ENCODE measurements at regions not wholly inside any gene's neighbourhood (a gene's known extent, or its start where the extent isn't known, plus 50 kb on each side); places are given as distances from the start of the nearest gene placed in this dataset.
A peak's percentile ranks its signal among the peaks of the same experiment; 100 is the strongest.

GRCh38 chr22:48173061-48173772 is 1410.8 kb downstream of the TBC1D22A start:
- H3K18ac ChIP-seq (ENCODE audit: low read length), result no peak overlapping the region
- H4K8ac ChIP-seq (ENCODE audit: low read depth, low read length), result no peak overlapping the region
- H3K79me1 ChIP-seq (ENCODE audit: low read depth, low read length), result no peaks in the 10 kb centered on the region
- H3K36me3 ChIP-seq (replicated peaks in 1 of 2; ENCODE audit: control insufficient read depth in 2 of 2, insufficient read depth in 2 of 2, low read length in 2 of 2), result no peaks in the 10 kb centered on the region
- no peaks in the 10 kb centered on the region for H3K27me3 ChIP-seq (ENCODE audit: control insufficient read depth in 3 of 3, insufficient read depth in 3 of 3, low read depth in 1 of 3, low read length in 3 of 3)
- H2BK15ac ChIP-seq (ENCODE audit: low read length), result no peak overlapping the region
- no peak overlapping the region for H2AFZ ChIP-seq (ENCODE audit: low read length)
- no peaks in the 10 kb centered on the region for H3K4me1 ChIP-seq (ENCODE audit: control insufficient read depth in 2 of 2, insufficient read depth in 1 of 2, low read depth in 1 of 2, low read length in 2 of 2)
- DNase-seq (ENCODE audit: low spot score), result no peak
- no peak overlapping the region for H2BK12ac ChIP-seq (ENCODE audit: low read length)
- no peak overlapping the region for H3K14ac ChIP-seq (ENCODE audit: low read length)
- no peak overlapping the region for H2AK5ac ChIP-seq (ENCODE audit: low read depth, low read length)
- no peak overlapping the region for H3K9ac ChIP-seq (ENCODE audit: low read depth, low read length, poor library complexity)
- no peak overlapping the region for H3K4ac ChIP-seq (ENCODE audit: low read length)
- no peak overlapping the region for H3K23ac ChIP-seq (ENCODE audit: low read depth, low read length, poor library complexity)
- H4K91ac ChIP-seq (ENCODE audit: low read depth, low read length, poor library complexity), result no peak overlapping the region
- H3K4me2 ChIP-seq (ENCODE audit: insufficient read depth, low read length, poor library complexity, severe bottlenecking), result no peak overlapping the region
- no peak overlapping the region for H3K4me3 ChIP-seq (ENCODE audit: low read length in 2 of 2)
- no peak overlapping the region for H2BK5ac ChIP-seq (ENCODE audit: low read length)
- no CpG with 5 or more reads among the region's 19 CpGs for WGBS, 2 donors (ENCODE audit: extremely low coverage in 2 of 2, insufficient read length in 2 of 2, insufficient replicate concordance in 1 of 2)
- H3K9me3 ChIP-seq (replicated peaks in 1 of 2; ENCODE audit: control insufficient read depth in 2 of 2, insufficient read depth in 1 of 2, low read depth in 1 of 2, low read length in 2 of 2), result no peaks in the 10 kb centered on the region
- H3K27ac ChIP-seq (replicated peaks; ENCODE audit: low read length), result no peak overlapping the region
- H2BK120ac ChIP-seq (ENCODE audit: low read depth, low read length), result no peak overlapping the region

- Histone ChIP-seq H2AK5ac (ENCODE audit: low read depth, low read length) (no peak overlapping the region), H2BK120ac (ENCODE audit: low read depth, low read length) (no peak overlapping the region), H3K4ac (ENCODE audit: low read length) (no peak overlapping the region), H3K18ac (ENCODE audit: low read length) (peak overlapping the region; percentile 21), H3K4me3 (ENCODE audit: low read length in 2 of 2) (no peak overlapping the region), H2AFZ (ENCODE audit: low read length) (no peak overlapping the region), H3K23ac (ENCODE audit: low read depth, low read length, poor library complexity) (peak overlapping the region; percentile 61), H4K8ac (ENCODE audit: low read depth, low read length) (no peak overlapping the region), H4K91ac (ENCODE audit: low read depth, low read length, poor library complexity) (no peak overlapping the region), H3K27ac (replicated peaks; ENCODE audit: low read length) (no peak overlapping the region), H3K4me2 (ENCODE audit: insufficient read depth, low read length, poor library complexity, severe bottlenecking) (no peak overlapping the region), H2BK12ac (ENCODE audit: low read length) (no peak overlapping the region), H2BK5ac (ENCODE audit: low read length) (peak overlapping the region; percentile 4), H3K27me3 (ENCODE audit: control insufficient read depth in 3 of 3, insufficient read depth in 3 of 3, low read depth in 1 of 3, low read length in 3 of 3) (no peaks in the 10 kb centered on the region), H2BK15ac (ENCODE audit: low read length) (no peak overlapping the region), H3K4me1 (ENCODE audit: control insufficient read depth in 2 of 2, insufficient read depth in 1 of 2, low read depth in 1 of 2, low read length in 2 of 2) (no peaks in the 10 kb centered on the region), H3K9ac (ENCODE audit: low read depth, low read length, poor library complexity) (no peak overlapping the region), H3K9me3 (replicated peaks in 1 of 2; ENCODE audit: control insufficient read depth in 2 of 2, insufficient read depth in 1 of 2, low read depth in 1 of 2, low read length in 2 of 2) (no peaks in the 10 kb centered on the region), H3K14ac (ENCODE audit: low read length) (peak overlapping the region; percentile 23), H3K36me3 (replicated peaks in 1 of 2; ENCODE audit: control insufficient read depth in 2 of 2, insufficient read depth in 2 of 2, low read length in 2 of 2) (no peaks in the 10 kb centered on the region), H3K79me1 (ENCODE audit: low read depth, low read length) (no peaks in the 10 kb centered on the region)
- no CpG with 5 or more reads among the region's 7 CpGs for WGBS, 2 donors (ENCODE audit: extremely low coverage in 2 of 2, insufficient read length in 2 of 2, insufficient replicate concordance in 1 of 2)
- no peak for DNase-seq (ENCODE audit: low spot score)
Observed at GRCh38 chr22:48171271-48171691, 1408.8 kb downstream of the TBC1D22A start.

GRCh38 chr22:48169227-48169626 is 1406.8 kb downstream of the TBC1D22A start:
- Histone ChIP-seq H3K4ac (ENCODE audit: low read length) (no peak overlapping the region), H2BK12ac (ENCODE audit: low read length) (no peak overlapping the region), H3K18ac (ENCODE audit: low read length) (no peak overlapping the region), H2BK15ac (ENCODE audit: low read length) (no peak overlapping the region), H2BK120ac (ENCODE audit: low read depth, low read length) (no peak overlapping the region), H3K4me2 (ENCODE audit: insufficient read depth, low read length, poor library complexity, severe bottlenecking) (no peak overlapping the region), H3K23ac (ENCODE audit: low read depth, low read length, poor library complexity) (no peak overlapping the region), H2AFZ (ENCODE audit: low read length) (no peak overlapping the region), H3K9me3 (replicated peaks in 1 of 2; ENCODE audit: control insufficient read depth in 2 of 2, insufficient read depth in 1 of 2, low read depth in 1 of 2, low read length in 2 of 2) (no peaks in the 10 kb centered on the region), H3K79me1 (ENCODE audit: low read depth, low read length) (no peaks in the 10 kb centered on the region), H3K27me3 (ENCODE audit: control insufficient read depth in 3 of 3, insufficient read depth in 3 of 3, low read depth in 1 of 3, low read length in 3 of 3) (no peaks in the 10 kb centered on the region), H3K4me3 (ENCODE audit: low read length in 2 of 2) (no peak overlapping the region), H3K27ac (replicated peaks; ENCODE audit: low read length) (no peak overlapping the region), H2AK5ac (ENCODE audit: low read depth, low read length) (no peak overlapping the region), H4K91ac (ENCODE audit: low read depth, low read length, poor library complexity) (no peak overlapping the region), H2BK5ac (ENCODE audit: low read length) (no peak overlapping the region), H4K8ac (ENCODE audit: low read depth, low read length) (no peak overlapping the region), H3K14ac (ENCODE audit: low read length) (no peak overlapping the region), H3K4me1 (ENCODE audit: control insufficient read depth in 2 of 2, insufficient read depth in 1 of 2, low read depth in 1 of 2, low read length in 2 of 2) (no peaks in the 10 kb centered on the region), H3K9ac (ENCODE audit: low read depth, low read length, poor library complexity) (no peak overlapping the region), H3K36me3 (replicated peaks in 1 of 2; ENCODE audit: control insufficient read depth in 2 of 2, insufficient read depth in 2 of 2, low read length in 2 of 2) (no peaks in the 10 kb centered on the region)
- no peak for DNase-seq (ENCODE audit: low spot score)
- WGBS, 2 donors (ENCODE audit: extremely low coverage in 2 of 2, insufficient read length in 2 of 2, insufficient replicate concordance in 1 of 2), result no CpG with 5 or more reads among the region's 4 CpGs

- Histone ChIP-seq H3K9me3 (replicated peaks in 1 of 2; ENCODE audit: control insufficient read depth in 2 of 2, insufficient read depth in 1 of 2, low read depth in 1 of 2, low read length in 2 of 2) (no peaks in the 10 kb centered on the region), H3K18ac (ENCODE audit: low read length) (no peak overlapping the region), H3K4me1 (ENCODE audit: control insufficient read depth in 2 of 2, insufficient read depth in 1 of 2, low read depth in 1 of 2, low read length in 2 of 2) (no peaks in the 10 kb centered on the region), H4K8ac (ENCODE audit: low read depth, low read length) (no peak overlapping the region), H3K23ac (ENCODE audit: low read depth, low read length, poor library complexity) (no peak overlapping the region), H2BK120ac (ENCODE audit: low read depth, low read length) (no peak overlapping the region), H3K4ac (ENCODE audit: low read length) (no peak overlapping the region), H2BK5ac (ENCODE audit: low read length) (no peak overlapping the region), H3K79me1 (ENCODE audit: low read depth, low read length) (no peaks in the 10 kb centered on the region), H3K27me3 (ENCODE audit: control insufficient read depth in 3 of 3, insufficient read depth in 3 of 3, low read depth in 1 of 3, low read length in 3 of 3) (no peaks in the 10 kb centered on the region), H2BK15ac (ENCODE audit: low read length) (no peak overlapping the region), H3K27ac (replicated peaks; ENCODE audit: low read length) (no peak overlapping the region), H3K9ac (ENCODE audit: low read depth, low read length, poor library complexity) (no peak overlapping the region), H3K36me3 (replicated peaks in 1 of 2; ENCODE audit: control insufficient read depth in 2 of 2, insufficient read depth in 2 of 2, low read length in 2 of 2) (no peaks in the 10 kb centered on the region), H2AK5ac (ENCODE audit: low read depth, low read length) (no peak overlapping the region), H3K14ac (ENCODE audit: low read length) (no peak overlapping the region), H3K4me2 (ENCODE audit: insufficient read depth, low read length, poor library complexity, severe bottlenecking) (no peak overlapping the region), H3K4me3 (ENCODE audit: low read length in 2 of 2) (no peak overlapping the region), H2BK12ac (ENCODE audit: low read length) (no peak overlapping the region), H2AFZ (ENCODE audit: low read length) (no peak overlapping the region), H4K91ac (ENCODE audit: low read depth, low read length, poor library complexity) (no peak overlapping the region)
- no CpG with 5 or more reads among the region's 6 CpGs for whole genome bisulfite sequencing, 2 donors (ENCODE audit: extremely low coverage in 2 of 2, insufficient read length in 2 of 2, insufficient replicate concordance in 1 of 2)
- peak; percentile 36 for DNase-seq (ENCODE audit: low spot score)
Observed at GRCh38 chr22:48167238-48167637, 1404.8 kb downstream of the TBC1D22A start.
